A673 (cell line): ENCODE measurements at regions not wholly inside any gene's neighbourhood (a gene's known extent, or its start where the extent isn't known, plus 50 kb on each side); places are given as distances from the start of the nearest gene placed in this dataset.

ENCODE experiments used
- EZH2 ChIP-seq: fragments of 200-600 bp; sonication (generic); IDR thresholded peaks from 2 replicates; pipeline ENCODE4 v1.6.1; 2017; ENCODE audit warnings: borderline replicate concordance, low read depth, mild to moderate bottlenecking, mixed read lengths, antibody characterized with exemption, low read length; ENCODE audit not compliant: poor library complexity, severe bottlenecking
- TF ChIP-seq, protein P1 (sequence below): fragments of 300-800, 200-600 bp; sonication (generic); conservative IDR thresholded peaks from 2 replicates; pipeline ENCODE4 v1.5.1; 2017; ENCODE audit warnings: low read depth, mild to moderate bottlenecking, antibody characterized with exemption, low read length, moderate library complexity, mixed read lengths

DNA sequence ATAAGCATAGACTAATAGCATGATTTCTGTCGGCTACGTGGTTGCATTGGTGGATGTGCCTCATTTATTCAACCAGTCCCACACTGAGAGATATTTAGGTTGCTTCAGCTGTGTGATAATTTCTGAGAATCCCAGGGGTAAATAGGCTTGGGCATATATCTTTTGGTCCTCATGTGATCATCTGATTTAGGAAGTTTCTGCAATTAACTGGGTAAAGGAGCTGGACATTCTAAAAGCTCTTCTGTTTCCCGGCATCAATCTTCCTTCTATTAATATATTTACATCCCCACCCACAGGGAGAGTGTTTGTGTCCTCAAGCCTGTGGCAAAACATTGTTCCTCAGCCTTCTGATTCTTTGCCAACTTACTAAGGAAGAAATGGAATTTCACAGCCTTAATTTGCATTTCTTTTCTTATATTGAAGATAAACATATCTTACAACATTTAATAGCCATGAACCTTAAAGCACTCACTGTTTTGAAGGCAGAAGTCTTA is 431.6 kb downstream of the RFC3 start:
- TF ChIP-seq, protein P1, sequence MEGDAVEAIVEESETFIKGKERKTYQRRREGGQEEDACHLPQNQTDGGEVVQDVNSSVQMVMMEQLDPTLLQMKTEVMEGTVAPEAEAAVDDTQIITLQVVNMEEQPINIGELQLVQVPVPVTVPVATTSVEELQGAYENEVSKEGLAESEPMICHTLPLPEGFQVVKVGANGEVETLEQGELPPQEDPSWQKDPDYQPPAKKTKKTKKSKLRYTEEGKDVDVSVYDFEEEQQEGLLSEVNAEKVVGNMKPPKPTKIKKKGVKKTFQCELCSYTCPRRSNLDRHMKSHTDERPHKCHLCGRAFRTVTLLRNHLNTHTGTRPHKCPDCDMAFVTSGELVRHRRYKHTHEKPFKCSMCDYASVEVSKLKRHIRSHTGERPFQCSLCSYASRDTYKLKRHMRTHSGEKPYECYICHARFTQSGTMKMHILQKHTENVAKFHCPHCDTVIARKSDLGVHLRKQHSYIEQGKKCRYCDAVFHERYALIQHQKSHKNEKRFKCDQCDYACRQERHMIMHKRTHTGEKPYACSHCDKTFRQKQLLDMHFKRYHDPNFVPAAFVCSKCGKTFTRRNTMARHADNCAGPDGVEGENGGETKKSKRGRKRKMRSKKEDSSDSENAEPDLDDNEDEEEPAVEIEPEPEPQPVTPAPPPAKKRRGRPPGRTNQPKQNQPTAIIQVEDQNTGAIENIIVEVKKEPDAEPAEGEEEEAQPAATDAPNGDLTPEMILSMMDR, result no peak
- no peak for TF ChIP-seq EZH2
